Endothelial cell (in vitro differentiated cells): ENCODE measurements at regions not wholly inside any gene's neighbourhood (a gene's known extent, or its start where the extent isn't known, plus 50 kb on each side); places are given as distances from the start of the nearest gene placed in this dataset.

Experiments
- DNase-seq: peaks from one replicate; pipeline ENCODE4 v3.0.0; 2021; ENCODE audit warnings: low spot score
- H3K27ac Mint-ChIP-seq: one replicate; pipeline ENCODE4 v1.8.0; 2021; ENCODE audit warnings: mixed read lengths, inconsistent platforms; ENCODE audit not compliant: unreplicated experiment
- H3K27me3 Mint-ChIP-seq: one replicate; pipeline ENCODE4 v1.8.0; 2021; ENCODE audit warnings: mild to moderate bottlenecking, moderate library complexity, mixed read lengths, inconsistent platforms; ENCODE audit not compliant: unreplicated experiment
- H3K36me3 Mint-ChIP-seq: one replicate; pipeline ENCODE4 v1.8.0; 2021; ENCODE audit warnings: mild to moderate bottlenecking, low read depth, mixed read lengths, inconsistent platforms; ENCODE audit not compliant: unreplicated experiment
- H3K4me1 Mint-ChIP-seq: one replicate; pipeline ENCODE4 v1.8.0; 2021; ENCODE audit warnings: mild to moderate bottlenecking, mixed read lengths, inconsistent platforms; ENCODE audit not compliant: unreplicated experiment
- H3K4me3 Mint-ChIP-seq: one replicate; pipeline ENCODE4 v1.8.0; 2021; ENCODE audit warnings: mild to moderate bottlenecking, mixed read lengths, inconsistent platforms; ENCODE audit not compliant: unreplicated experiment
- H3K9me3 Mint-ChIP-seq: one replicate; pipeline ENCODE4 v1.8.0; 2021; ENCODE audit warnings: mixed read lengths, inconsistent platforms; ENCODE audit not compliant: unreplicated experiment
- TF ChIP-seq, protein P1 (sequence below): fragments of 200-600 bp; sonication (generic); IDR thresholded peaks from one replicate; pipeline ENCODE4 v1.5.0; 2021; ENCODE audit warnings: antibody characterized with exemption; ENCODE audit not compliant: unreplicated experiment

DNA sequence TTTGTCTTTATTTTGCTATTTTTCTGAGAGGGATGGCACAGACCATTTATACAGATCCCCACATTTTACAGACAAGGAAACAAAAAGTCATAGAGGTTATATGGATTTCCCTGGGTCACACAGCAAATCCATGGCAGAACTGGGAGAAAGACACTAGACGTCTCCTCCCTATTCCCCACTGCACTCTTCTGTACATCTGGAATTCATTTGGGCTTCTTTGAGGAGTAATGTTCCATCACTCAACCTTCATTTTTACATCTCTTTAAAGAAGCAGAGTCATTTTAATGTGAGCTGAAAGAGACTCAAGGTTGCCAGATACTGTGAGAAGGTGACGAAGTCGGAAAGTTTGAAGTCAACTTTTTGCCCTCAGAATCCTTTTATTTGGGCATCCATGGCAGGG, 207.3 kb downstream of the OTOR start:
- no peak for DNase-seq
- H3K4me3 Mint-ChIP-seq = no peak overlapping the region
- no peaks in the 10 kb centered on the region for H3K27me3 Mint-ChIP-seq
- TF ChIP-seq, protein P1, sequence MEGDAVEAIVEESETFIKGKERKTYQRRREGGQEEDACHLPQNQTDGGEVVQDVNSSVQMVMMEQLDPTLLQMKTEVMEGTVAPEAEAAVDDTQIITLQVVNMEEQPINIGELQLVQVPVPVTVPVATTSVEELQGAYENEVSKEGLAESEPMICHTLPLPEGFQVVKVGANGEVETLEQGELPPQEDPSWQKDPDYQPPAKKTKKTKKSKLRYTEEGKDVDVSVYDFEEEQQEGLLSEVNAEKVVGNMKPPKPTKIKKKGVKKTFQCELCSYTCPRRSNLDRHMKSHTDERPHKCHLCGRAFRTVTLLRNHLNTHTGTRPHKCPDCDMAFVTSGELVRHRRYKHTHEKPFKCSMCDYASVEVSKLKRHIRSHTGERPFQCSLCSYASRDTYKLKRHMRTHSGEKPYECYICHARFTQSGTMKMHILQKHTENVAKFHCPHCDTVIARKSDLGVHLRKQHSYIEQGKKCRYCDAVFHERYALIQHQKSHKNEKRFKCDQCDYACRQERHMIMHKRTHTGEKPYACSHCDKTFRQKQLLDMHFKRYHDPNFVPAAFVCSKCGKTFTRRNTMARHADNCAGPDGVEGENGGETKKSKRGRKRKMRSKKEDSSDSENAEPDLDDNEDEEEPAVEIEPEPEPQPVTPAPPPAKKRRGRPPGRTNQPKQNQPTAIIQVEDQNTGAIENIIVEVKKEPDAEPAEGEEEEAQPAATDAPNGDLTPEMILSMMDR = no peak
- no peak overlapping the region for H3K27ac Mint-ChIP-seq
- no peaks in the 10 kb centered on the region for H3K4me1 Mint-ChIP-seq
- no peaks in the 10 kb centered on the region for H3K9me3 Mint-ChIP-seq
- no peaks in the 10 kb centered on the region for H3K36me3 Mint-ChIP-seq

- H3K9me3 Mint-ChIP-seq = no peaks in the 10 kb centered on the region
- H3K27me3 Mint-ChIP-seq = no peaks in the 10 kb centered on the region
- no peak overlapping the region for H3K4me3 Mint-ChIP-seq
- H3K27ac Mint-ChIP-seq = no peak overlapping the region
- no peak for DNase-seq
- H3K36me3 Mint-ChIP-seq = no peaks in the 10 kb centered on the region
- TF ChIP-seq, protein P1 = no peak
- H3K4me1 Mint-ChIP-seq = no peaks in the 10 kb centered on the region
Measured at GRCh38 chr20:16955971-16956370, 207.8 kb downstream of the OTOR start.

DNA sequence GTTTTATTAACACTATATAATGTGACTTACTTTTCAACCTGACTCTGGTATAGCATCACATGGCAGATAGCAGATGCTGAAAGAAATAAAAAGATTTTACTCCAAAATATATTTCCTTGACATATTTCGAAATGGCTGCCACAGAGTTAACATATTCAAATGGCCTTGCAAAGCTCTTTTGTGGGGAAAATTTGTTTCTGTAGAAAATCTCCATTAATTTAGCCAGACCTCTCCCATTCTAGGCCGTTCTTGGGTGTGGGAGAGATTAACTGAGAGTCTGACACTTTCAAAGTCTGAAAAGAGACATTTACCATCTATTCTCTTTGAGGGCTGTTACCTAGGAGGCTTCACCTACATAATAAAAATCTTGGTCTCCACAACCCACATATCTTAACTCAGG, 217.2 kb downstream of the OTOR start:
- no peak overlapping the region for H3K4me3 Mint-ChIP-seq
- peaks cover 6% of the 10 kb centered on the region for H3K4me1 Mint-ChIP-seq
- no peaks in the 10 kb centered on the region for H3K27me3 Mint-ChIP-seq
- H3K9me3 Mint-ChIP-seq = peaks cover 9% of the 10 kb centered on the region
- H3K27ac Mint-ChIP-seq = no peak overlapping the region
- no peak for DNase-seq
- TF ChIP-seq, protein P1 = no peak
- peaks cover 5% of the 10 kb centered on the region for H3K36me3 Mint-ChIP-seq

GRCh38 chr20:16966276-16966880, 218.2 kb downstream of the OTOR start:
- Mint-ChIP-seq H3K4me3 (no peak overlapping the region), H3K27ac (no peak overlapping the region), H3K4me1 (peaks cover 6% of the 10 kb centered on the region), H3K36me3 (peaks cover 5% of the 10 kb centered on the region), H3K27me3 (no peaks in the 10 kb centered on the region), H3K9me3 (peaks cover 9% of the 10 kb centered on the region)
- TF ChIP-seq, protein P1 = no peak
- DNase-seq = no peak

- H3K27me3 Mint-ChIP-seq = no peaks in the 10 kb centered on the region
- H3K4me3 Mint-ChIP-seq = no peak overlapping the region
- H3K27ac Mint-ChIP-seq = peak overlapping the region; percentile 58
- peaks cover 6% of the 10 kb centered on the region for H3K4me1 Mint-ChIP-seq
- no peaks in the 10 kb centered on the region for H3K36me3 Mint-ChIP-seq
- TF ChIP-seq, protein P1 = no peak
- H3K9me3 Mint-ChIP-seq = no peaks in the 10 kb centered on the region
- DNase-seq = no peak
Measured at GRCh38 chr20:16968099-16968498, 219.9 kb downstream of the OTOR start.
